Suprapubic skin (tissue), 4 donors: ENCODE measurements at regions not wholly inside any gene's neighbourhood (a gene's known extent, or its start where the extent isn't known, plus 50 kb on each side); places are given as distances from the start of the nearest gene placed in this dataset.

Experiments used
- DNase-seq, 2 donors: peaks; one replicate each; pipeline ENCODE4 v3.0.0-alpha.2; 2019; ENCODE audit warnings: low spot score in 2 of 2
- H3K27ac ChIP-seq: fragments of 200-600 bp; sonication (generic); one replicate; pipeline ENCODE4 v1.5.1; 2019
- H3K27me3 ChIP-seq: fragments of 200-600 bp; sonication (generic); one replicate; pipeline ENCODE4 v1.5.1; 2019
- H3K36me3 ChIP-seq: fragments of 200-600 bp; sonication (generic); one replicate; pipeline ENCODE4 v1.5.1; 2019
- H3K4me1 ChIP-seq: fragments of 200-600 bp; sonication (generic); one replicate; pipeline ENCODE4 v1.5.1; 2019
- H3K4me3 ChIP-seq: fragments of 200-600 bp; sonication (generic); one replicate; pipeline ENCODE4 v1.5.1; 2019; ENCODE audit warnings: mild to moderate bottlenecking
- H3K9me3 ChIP-seq: fragments of 200-600 bp; sonication (generic); one replicate; pipeline ENCODE4 v1.5.1; 2019
- EP300 ChIP-seq: sonication (generic); formaldehyde crosslinking; IDR thresholded peaks from one replicate; pipeline ENCODE4 v1.6.1; 2017; ENCODE audit warnings: antibody characterized with exemption
- POLR2A ChIP-seq, 2 donors: fragments of 450-650 bp; IDR thresholded peaks; one replicate each; pipeline ENCODE4 v1.6.1; 2017; ENCODE audit warnings: antibody characterized with exemption in 2 of 2, mild to moderate bottlenecking in 2 of 2, moderate library complexity in 2 of 2
- POLR2AphosphoS5 ChIP-seq, 3 donors: sonication (generic); formaldehyde crosslinking; IDR thresholded peaks; one replicate each; pipeline ENCODE4 v1.6.1; 2017; ENCODE audit warnings: antibody characterized with exemption in 3 of 3
- WGBS: methylation state at CpG from one replicate; pipeline ENCODE4 v1.1.5; 2018; 5-methylcytosine and 5-hydroxymethylcytosine counted together
- TF ChIP-seq, protein P1 (sequence below), 2 donors: fragments of 200-600 bp in 1 of 2; fragments of 450-650 bp in 1 of 2; sonication (generic) in 1 of 2; IDR thresholded peaks; one replicate each; pipeline ENCODE4 v1.5.1; 2016 to 2019; ENCODE audit warnings: antibody characterized with exemption in 2 of 2, mild to moderate bottlenecking in 1 of 2, moderate library complexity in 1 of 2

DNA sequence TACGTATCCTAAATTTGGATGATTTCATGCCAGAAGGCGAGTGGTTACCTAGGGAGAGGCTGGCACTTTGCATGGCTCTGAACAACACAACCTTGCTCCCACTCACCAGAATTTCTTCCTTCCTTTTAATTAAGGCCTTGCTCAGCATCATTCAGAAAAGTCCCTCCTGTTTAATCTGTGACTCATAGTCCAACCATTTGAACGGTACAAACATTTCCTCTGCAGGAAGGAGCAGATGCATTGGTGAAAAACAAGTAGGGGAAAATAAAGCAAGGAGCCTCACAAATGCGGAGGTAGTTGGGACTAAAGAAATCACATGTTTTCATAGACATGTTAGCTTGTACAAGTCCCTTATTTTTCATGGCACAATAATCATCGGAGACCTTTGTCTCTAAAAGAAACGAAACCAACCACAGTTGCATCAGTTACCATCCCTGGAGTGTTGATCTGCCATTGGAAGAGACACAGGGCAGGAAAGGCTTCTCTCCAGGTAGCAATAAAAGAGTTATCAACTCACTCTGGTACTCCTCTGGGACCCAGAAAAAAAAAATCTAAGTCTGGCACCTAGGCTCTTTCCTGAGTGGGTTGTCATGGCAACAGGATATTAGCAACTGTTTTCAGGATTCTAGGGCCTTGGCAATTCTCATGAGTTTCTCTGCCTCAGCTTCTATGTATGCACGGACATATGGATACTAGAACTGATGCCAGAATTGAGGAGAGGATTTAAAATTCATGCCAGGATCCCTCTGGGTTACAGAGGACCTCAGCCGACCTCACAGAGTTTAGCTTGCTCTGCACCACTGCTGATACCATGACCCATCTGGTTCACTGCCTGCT, 255.4 kb upstream of the ARPP21 start:
- no peak overlapping the region for H3K27ac ChIP-seq
- WGBS: 66% methylated on average over 8 of the region's 8 CpGs
- no peaks in the 10 kb centered on the region for H3K9me3 ChIP-seq
- no peak for DNase-seq
- TF ChIP-seq POLR2AphosphoS5 (IDR thresholded peaks at IDR 0.05) (no peak), POLR2A (IDR thresholded peaks at IDR 0.05) (no peak), EP300 (no peak)
- TF ChIP-seq, protein P1, sequence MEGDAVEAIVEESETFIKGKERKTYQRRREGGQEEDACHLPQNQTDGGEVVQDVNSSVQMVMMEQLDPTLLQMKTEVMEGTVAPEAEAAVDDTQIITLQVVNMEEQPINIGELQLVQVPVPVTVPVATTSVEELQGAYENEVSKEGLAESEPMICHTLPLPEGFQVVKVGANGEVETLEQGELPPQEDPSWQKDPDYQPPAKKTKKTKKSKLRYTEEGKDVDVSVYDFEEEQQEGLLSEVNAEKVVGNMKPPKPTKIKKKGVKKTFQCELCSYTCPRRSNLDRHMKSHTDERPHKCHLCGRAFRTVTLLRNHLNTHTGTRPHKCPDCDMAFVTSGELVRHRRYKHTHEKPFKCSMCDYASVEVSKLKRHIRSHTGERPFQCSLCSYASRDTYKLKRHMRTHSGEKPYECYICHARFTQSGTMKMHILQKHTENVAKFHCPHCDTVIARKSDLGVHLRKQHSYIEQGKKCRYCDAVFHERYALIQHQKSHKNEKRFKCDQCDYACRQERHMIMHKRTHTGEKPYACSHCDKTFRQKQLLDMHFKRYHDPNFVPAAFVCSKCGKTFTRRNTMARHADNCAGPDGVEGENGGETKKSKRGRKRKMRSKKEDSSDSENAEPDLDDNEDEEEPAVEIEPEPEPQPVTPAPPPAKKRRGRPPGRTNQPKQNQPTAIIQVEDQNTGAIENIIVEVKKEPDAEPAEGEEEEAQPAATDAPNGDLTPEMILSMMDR (IDR thresholded peaks at IDR 0.05): no peak
- no peaks in the 10 kb centered on the region for H3K4me1 ChIP-seq
- no peak overlapping the region for H3K4me3 ChIP-seq
- H3K36me3 ChIP-seq: no peaks in the 10 kb centered on the region
- no peaks in the 10 kb centered on the region for H3K27me3 ChIP-seq

DNA sequence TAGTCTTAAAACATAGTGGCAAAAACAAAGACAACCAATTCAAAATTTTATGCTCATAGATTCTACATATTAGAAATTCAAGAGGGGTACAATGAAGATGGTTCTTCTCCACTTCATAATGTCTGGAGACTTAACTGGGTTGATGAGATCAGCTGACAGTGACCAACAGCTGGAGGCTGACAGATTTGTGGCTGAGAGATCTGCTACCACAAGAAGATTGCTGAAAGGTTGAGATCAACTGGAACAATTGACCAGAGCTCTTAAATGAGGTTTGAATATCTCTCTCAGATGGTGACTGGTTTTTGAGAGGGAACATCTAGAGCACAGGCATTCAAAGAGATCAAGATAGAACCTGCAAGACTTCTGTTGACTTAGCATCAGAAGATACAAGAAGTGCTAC, 254.1 kb upstream of the ARPP21 start:
- no peaks in the 10 kb centered on the region for H3K27me3 ChIP-seq
- no peak for TF ChIP-seq POLR2A (IDR thresholded peaks at IDR 0.05)
- no peak for TF ChIP-seq POLR2AphosphoS5 (IDR thresholded peaks at IDR 0.05)
- no peak for TF ChIP-seq EP300
- TF ChIP-seq, protein P1 (IDR thresholded peaks at IDR 0.05): no peak
- H3K36me3 ChIP-seq: no peaks in the 10 kb centered on the region
- H3K9me3 ChIP-seq: no peaks in the 10 kb centered on the region
- no peak overlapping the region for H3K27ac ChIP-seq
- no peak for DNase-seq
- no peak overlapping the region for H3K4me3 ChIP-seq
- H3K4me1 ChIP-seq: no peaks in the 10 kb centered on the region

DNA sequence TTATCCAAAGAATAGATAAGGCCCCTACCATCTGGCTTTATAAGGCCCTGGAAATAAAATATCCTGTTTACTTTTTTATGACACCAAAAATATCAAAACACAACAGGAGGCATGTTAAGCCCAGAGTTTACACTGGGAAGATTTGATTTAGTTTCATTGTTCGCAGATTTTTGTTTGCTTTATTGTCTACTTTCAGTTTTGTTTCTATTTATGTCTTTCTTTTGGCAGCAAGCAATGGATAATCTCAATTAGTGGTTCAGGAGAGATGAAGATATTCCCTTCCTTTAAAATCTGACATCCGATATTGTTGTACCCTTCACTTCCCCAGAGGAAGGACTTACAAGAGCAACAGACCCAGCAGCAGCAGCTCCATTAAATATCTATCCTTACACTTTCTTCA, 249.4 kb upstream of the ARPP21 start:
- no peak overlapping the region for H3K4me3 ChIP-seq
- no peak overlapping the region for H3K27ac ChIP-seq
- 35% methylated on average over 2 of the region's 2 CpGs for WGBS
- H3K4me1 ChIP-seq: no peaks in the 10 kb centered on the region
- H3K36me3 ChIP-seq: no peaks in the 10 kb centered on the region
- peaks cover 22% of the 10 kb centered on the region for H3K9me3 ChIP-seq
- H3K27me3 ChIP-seq: no peaks in the 10 kb centered on the region
- TF ChIP-seq, protein P1 (IDR thresholded peaks at IDR 0.05): no peak
- no peak for TF ChIP-seq POLR2AphosphoS5 (IDR thresholded peaks at IDR 0.05)
- TF ChIP-seq EP300: no peak
- no peak for TF ChIP-seq POLR2A (IDR thresholded peaks at IDR 0.05)
- no peak for DNase-seq

DNA sequence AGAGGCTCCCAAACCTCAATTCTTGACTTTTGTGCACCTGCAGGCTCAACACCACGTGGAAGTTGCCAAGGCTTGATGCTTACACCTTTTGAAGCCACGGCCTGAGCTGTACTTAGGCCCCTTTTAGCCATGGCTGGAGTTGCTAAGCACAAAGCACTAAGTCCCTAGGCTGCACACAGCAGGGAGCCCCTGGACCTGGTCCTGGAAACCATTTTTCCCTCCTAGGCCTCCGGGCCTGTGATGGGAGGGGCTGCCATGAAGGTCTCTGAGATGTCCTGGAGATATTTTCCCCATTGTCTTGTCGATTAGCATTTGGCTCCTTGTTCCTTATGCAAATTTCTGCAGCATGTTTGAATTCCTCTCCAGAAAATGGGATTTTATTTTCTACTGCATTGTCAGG, 247.1 kb upstream of the ARPP21 start:
- Histone ChIP-seq H3K4me1 (no peaks in the 10 kb centered on the region), H3K4me3 (no peak overlapping the region), H3K27ac (no peak overlapping the region), H3K9me3 (peaks cover 22% of the 10 kb centered on the region), H3K36me3 (no peaks in the 10 kb centered on the region), H3K27me3 (no peaks in the 10 kb centered on the region)
- TF ChIP-seq, protein P1 (IDR thresholded peaks at IDR 0.05): no peak
- TF ChIP-seq POLR2A (IDR thresholded peaks at IDR 0.05) (no peak), POLR2AphosphoS5 (IDR thresholded peaks at IDR 0.05) (no peak), EP300 (no peak)
- WGBS: 64% methylated on average over 4 of the region's 4 CpGs
- DNase-seq: no peak

DNA sequence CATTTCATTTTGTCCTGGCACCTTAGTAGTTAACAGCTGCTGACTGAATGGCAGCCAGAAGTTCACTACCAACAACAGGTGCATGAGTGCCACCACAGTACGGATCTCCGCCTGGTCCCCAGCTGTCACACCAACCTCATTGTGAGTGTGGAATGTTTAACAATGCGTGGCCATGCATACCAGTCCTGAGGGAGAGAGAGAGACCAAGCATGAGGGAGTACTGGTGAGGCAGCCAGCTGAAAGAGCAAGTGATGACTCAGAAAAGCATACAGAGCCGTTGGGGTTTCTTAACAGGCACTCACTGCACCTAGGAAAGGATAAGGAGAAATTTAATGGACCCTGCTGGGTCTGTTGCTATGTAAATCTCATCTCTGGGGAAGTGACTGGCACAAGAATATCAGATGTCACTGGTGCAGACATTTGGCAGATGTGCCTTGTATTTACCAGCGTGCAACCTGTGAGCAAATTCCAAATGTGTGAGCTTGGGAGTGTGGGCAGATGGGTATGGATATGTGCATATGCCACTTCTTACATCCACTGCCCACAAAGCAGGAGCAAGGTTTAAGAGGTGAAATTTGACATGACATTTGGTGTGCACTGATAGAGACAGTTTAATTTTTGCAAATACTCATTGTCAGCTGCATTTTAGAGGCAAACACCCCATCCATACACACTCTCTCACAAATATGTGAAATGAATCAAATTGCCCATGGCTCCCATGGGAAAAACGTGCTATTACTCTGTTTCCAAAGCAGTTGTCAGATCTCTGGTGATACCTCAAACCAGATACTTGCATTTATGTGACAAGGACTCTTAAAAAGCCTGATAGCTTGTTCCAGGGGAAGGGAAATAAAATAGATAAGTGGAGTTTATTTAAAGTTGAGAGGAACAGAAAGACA, 245.2 kb upstream of the ARPP21 start:
- DNase-seq: no peak
- Histone ChIP-seq H3K27me3 (no peaks in the 10 kb centered on the region), H3K4me1 (no peaks in the 10 kb centered on the region), H3K4me3 (no peak overlapping the region), H3K27ac (no peak overlapping the region), H3K9me3 (peaks cover 22% of the 10 kb centered on the region), H3K36me3 (no peaks in the 10 kb centered on the region)
- TF ChIP-seq POLR2AphosphoS5 (IDR thresholded peaks at IDR 0.05): no peak
- no peak for TF ChIP-seq POLR2A (IDR thresholded peaks at IDR 0.05)
- TF ChIP-seq EP300: no peak
- 65% methylated on average over 6 of the region's 6 CpGs for WGBS
